Body of pancreas (tissue), 4 donors: ENCODE measurements at regions not wholly inside any gene's neighbourhood (a gene's known extent, or its start where the extent isn't known, plus 50 kb on each side); places are given as distances from the start of the nearest gene placed in this dataset.

Experiments
- ATAC-seq: fragments of 150-250 bp; one replicate; pipeline ENCODE4 v1.9.1; 2016
- DNase-seq, 4 donors: peaks; one replicate each; pipeline ENCODE4 v3.0.0-alpha.2; 2019
- H3K27ac ChIP-seq, 4 donors: fragments of 200-600 bp; sonication (generic); 1 replicate in 3 of 4; 2 replicates in 1 of 4; pipeline versions ENCODE4 v1.5.1 to v1.6.1; 2016 to 2019; ENCODE audit warnings: mild to moderate bottlenecking in 1 of 4, mixed read lengths in 1 of 4, moderate library complexity in 1 of 4
- H3K27me3 ChIP-seq, 2 donors: fragments of 200-600 bp; sonication (generic); one replicate each; pipeline ENCODE4 v1.6.0; 2016; ENCODE audit warnings: mild to moderate bottlenecking in 1 of 2
- H3K36me3 ChIP-seq, 2 donors: fragments of 200-600 bp; sonication (generic); replicated peaks in 1 of 2; 2 replicates each; pipeline ENCODE4 v1.5.1; 2016; ENCODE audit warnings: low read depth in 2 of 2; ENCODE audit not compliant: insufficient read depth in 1 of 2
- H3K4me1 ChIP-seq: fragments of 200-600 bp; sonication (generic); one replicate; pipeline ENCODE4 v1.6.0; 2016
- H3K4me3 ChIP-seq, 2 donors: fragments of 200-600 bp; sonication (generic); 1 replicate in 1 of 2; 2 replicates in 1 of 2; pipeline ENCODE4 v1.5.1; 2016 to 2019
- H3K9me3 ChIP-seq, 3 donors: fragments of 200-600 bp; sonication (generic); 1 replicate in 2 of 3; 2 replicates in 1 of 3; pipeline ENCODE4 v1.5.1; 2016
- CTCF ChIP-seq, 7 experiments: fragments of 450-650 bp in 4 of 7; fragments of 200-600 bp in 3 of 7; sonication (generic) in 3 of 7; IDR thresholded peaks; one replicate each; pipeline ENCODE4 v1.5.1; 2016 to 2019; ENCODE audit warnings: antibody characterized with exemption in 7 of 7
- POLR2A ChIP-seq, 3 donors: fragments of 450-650 bp; IDR thresholded peaks; one replicate each; pipeline ENCODE4 v1.6.1; 2016; ENCODE audit warnings: antibody characterized with exemption in 3 of 3, mild to moderate bottlenecking in 2 of 3
- WGBS, 2 donors: methylation state at CpG; one replicate each; pipeline ENCODE4 v1.1.5; 2017; 5-methylcytosine and 5-hydroxymethylcytosine counted together
- intact Hi-C: fragments of 100-400 bp; cut with DNase I; formaldehyde crosslinking; loops from one replicate; pipeline ENCODE4 v1.15.1; 2023

GRCh38 chr13:83219832-83220231 lies 662.4 kb downstream of the SLITRK1 start:
- H3K27ac ChIP-seq = no peak overlapping the region
- no peak for DNase-seq
- ATAC-seq = no peak
- no peaks in the 10 kb centered on the region for H3K27me3 ChIP-seq
- no peaks in the 10 kb centered on the region for H3K36me3 ChIP-seq
- no peak for TF ChIP-seq POLR2A (IDR thresholded peaks at IDR 0.05)
- TF ChIP-seq CTCF (IDR thresholded peaks at IDR 0.05) = no peak
- no peaks in the 10 kb centered on the region for H3K9me3 ChIP-seq
- intact Hi-C loops = no loop called here
- no peak overlapping the region for H3K4me3 ChIP-seq
- WGBS, 2 donors = 70 to 77% methylated on average over 3 of the region's 3 CpGs
- no peaks in the 10 kb centered on the region for H3K4me1 ChIP-seq

- WGBS, 2 donors = 29 to 36% methylated on average over 1 of the region's 1 CpG
- no peak for TF ChIP-seq POLR2A (IDR thresholded peaks at IDR 0.05)
- TF ChIP-seq CTCF (IDR thresholded peaks at IDR 0.05) = no peak
- no peaks in the 10 kb centered on the region for H3K36me3 ChIP-seq
- no peaks in the 10 kb centered on the region for H3K4me1 ChIP-seq
- intact Hi-C loops = no loop called here
- no peak overlapping the region for H3K4me3 ChIP-seq
- ATAC-seq = no peak
- no peak overlapping the region for H3K27ac ChIP-seq
- no peaks in the 10 kb centered on the region for H3K9me3 ChIP-seq
- no peak for DNase-seq
- H3K27me3 ChIP-seq = no peaks in the 10 kb centered on the region
Measured at GRCh38 chr13:83216479-83217245, 665.6 kb downstream of the SLITRK1 start.

- Histone ChIP-seq H3K9me3 (no peaks in the 10 kb centered on the region), H3K27me3 (no peaks in the 10 kb centered on the region), H3K4me3 (no peak overlapping the region), H3K27ac (no peak overlapping the region), H3K4me1 (no peaks in the 10 kb centered on the region), H3K36me3 (no peaks in the 10 kb centered on the region)
- TF ChIP-seq CTCF (IDR thresholded peaks at IDR 0.05) = no peak
- TF ChIP-seq POLR2A (IDR thresholded peaks at IDR 0.05) = no peak
- intact Hi-C loops = no loop called here
- 70 to 87% methylated on average over 1 of the region's 1 CpG for WGBS, 2 donors
- ATAC-seq (no peak), DNase-seq (no peak)
Measured at GRCh38 chr13:83215627-83216026, 666.6 kb downstream of the SLITRK1 start.

DNA sequence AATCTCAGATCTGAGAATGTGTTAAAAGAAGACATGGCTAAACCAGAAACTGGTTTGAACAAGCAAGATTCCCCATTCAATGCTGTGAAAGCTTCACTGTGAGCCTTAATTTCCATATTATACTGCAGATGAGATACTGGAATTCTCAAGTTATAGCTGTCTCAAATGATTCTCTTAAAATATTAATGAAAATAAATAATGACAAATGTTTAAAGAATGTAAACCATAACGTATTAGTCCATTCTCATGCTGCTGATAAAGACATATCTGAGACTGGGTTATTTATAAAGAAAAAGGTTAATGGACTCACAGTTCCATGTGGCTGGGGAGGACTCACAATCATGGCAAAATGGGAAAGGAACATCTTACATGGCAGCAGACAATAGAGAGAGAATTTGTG lies 667.8 kb downstream of the SLITRK1 start:
- Histone ChIP-seq H3K27ac (no peak overlapping the region), H3K9me3 (no peaks in the 10 kb centered on the region), H3K27me3 (no peaks in the 10 kb centered on the region), H3K4me3 (no peak overlapping the region), H3K4me1 (no peaks in the 10 kb centered on the region), H3K36me3 (no peaks in the 10 kb centered on the region)
- intact Hi-C loops = no loop called here
- DNase-seq = no peak
- WGBS, 2 donors = 21 to 48% methylated on average over 1 of the region's 1 CpG
- TF ChIP-seq CTCF (IDR thresholded peaks at IDR 0.05) (no peak), POLR2A (IDR thresholded peaks at IDR 0.05) (no peak)
- ATAC-seq = no peak

- Histone ChIP-seq H3K9me3 (no peaks in the 10 kb centered on the region), H3K4me1 (no peaks in the 10 kb centered on the region), H3K36me3 (no peaks in the 10 kb centered on the region), H3K27ac (no peak overlapping the region), H3K4me3 (no peak overlapping the region), H3K27me3 (no peaks in the 10 kb centered on the region)
- intact Hi-C loops = no loop called here
- TF ChIP-seq POLR2A (IDR thresholded peaks at IDR 0.05) = no peak
- no peak for DNase-seq
- ATAC-seq = no peak
- WGBS, 2 donors = 52 to 72% methylated on average over 1 of the region's 1 CpG
Measured at GRCh38 chr13:83211301-83211700, 671.0 kb downstream of the SLITRK1 start.
